ENCODE measurements at regions not wholly inside any gene's neighbourhood (a gene's known extent, or its start where the extent isn't known, plus 50 kb on each side); places are given as distances from the start of the nearest gene placed in this dataset.

- TF ChIP-seq CTCF (IDR thresholded peaks at IDR 0.05; ENCODE audit: insufficient read depth in 1 of 2, low read depth in 1 of 2, low read length in 1 of 2, severe bottlenecking in 1 of 2, unreplicated experiment in 1 of 2): no peak
- Histone ChIP-seq H3K4me3 (ENCODE audit: low read depth, low read length) (no peak overlapping the region), H3K27me3 (replicated peaks; ENCODE audit: control insufficient read depth, insufficient read depth, low read length) (no peaks in the 10 kb centered on the region), H3K4me1 (no peaks in the 10 kb centered on the region), H3K9me3 (no peaks in the 10 kb centered on the region), H3K36me3 (ENCODE audit: control insufficient read depth, insufficient read depth, low read length) (no peaks in the 10 kb centered on the region)
- Mint-ChIP-seq H3K9me3 (ENCODE audit: unreplicated experiment) (no peaks in the 10 kb centered on the region), H3K4me1 (ENCODE audit: low read depth, unreplicated experiment) (no peaks in the 10 kb centered on the region), H3K4me3 (ENCODE audit: unreplicated experiment) (no peak overlapping the region), H3K27ac (ENCODE audit: unreplicated experiment) (no peak overlapping the region), H3K27me3 (ENCODE audit: insufficient read depth, unreplicated experiment) (no peaks in the 10 kb centered on the region), H3K36me3 (ENCODE audit: insufficient read depth, unreplicated experiment) (no peaks in the 10 kb centered on the region)
- intact Hi-C loops (cut with micrococcal nuclease; ENCODE audit: unreplicated experiment): no loop called here
- no peak for DNase-seq
- BruUV-seq (replicated peaks): no TSS peak
- POLR2A ChIA-PET: no interaction called here
- CTCF ChIA-PET: no interaction called here
Measured at GRCh38 chrX:110941906-110942305, 146.3 kb upstream of the CHRDL1 start.

GRCh38 chrX:110938977-110939732, 143.5 kb upstream of the CHRDL1 start:
- Histone ChIP-seq H3K27me3 (replicated peaks; ENCODE audit: control insufficient read depth, insufficient read depth, low read length) (no peaks in the 10 kb centered on the region), H3K9me3 (no peaks in the 10 kb centered on the region), H3K4me1 (no peaks in the 10 kb centered on the region), H3K36me3 (ENCODE audit: control insufficient read depth, insufficient read depth, low read length) (no peaks in the 10 kb centered on the region), H3K4me3 (ENCODE audit: low read depth, low read length) (no peak overlapping the region)
- Mint-ChIP-seq H3K9me3 (ENCODE audit: unreplicated experiment) (no peaks in the 10 kb centered on the region), H3K4me3 (ENCODE audit: unreplicated experiment) (no peak overlapping the region), H3K27ac (ENCODE audit: unreplicated experiment) (no peak overlapping the region), H3K36me3 (ENCODE audit: insufficient read depth, unreplicated experiment) (no peaks in the 10 kb centered on the region), H3K27me3 (ENCODE audit: insufficient read depth, unreplicated experiment) (no peaks in the 10 kb centered on the region), H3K4me1 (ENCODE audit: low read depth, unreplicated experiment) (no peaks in the 10 kb centered on the region)
- ChIA-PET CTCF (no interaction called here), POLR2A (no interaction called here)
- TF ChIP-seq CTCF (IDR thresholded peaks at IDR 0.05; ENCODE audit: insufficient read depth in 1 of 2, low read depth in 1 of 2, low read length in 1 of 2, severe bottlenecking in 1 of 2, unreplicated experiment in 1 of 2): no peak
- no peak for DNase-seq
- no TSS peak for BruUV-seq (replicated peaks)
- intact Hi-C loops (cut with micrococcal nuclease; ENCODE audit: unreplicated experiment): no loop called here

- Mint-ChIP-seq H3K9me3 (ENCODE audit: unreplicated experiment) (peaks cover 7% of the 10 kb centered on the region), H3K4me3 (ENCODE audit: unreplicated experiment) (no peak overlapping the region), H3K36me3 (ENCODE audit: insufficient read depth, unreplicated experiment) (no peaks in the 10 kb centered on the region), H3K27me3 (ENCODE audit: insufficient read depth, unreplicated experiment) (peaks cover 6% of the 10 kb centered on the region), H3K27ac (ENCODE audit: unreplicated experiment) (no peak overlapping the region), H3K4me1 (ENCODE audit: low read depth, unreplicated experiment) (no peaks in the 10 kb centered on the region)
- ChIA-PET POLR2A (no interaction called here), CTCF (no interaction called here)
- TF ChIP-seq CTCF (IDR thresholded peaks at IDR 0.05; ENCODE audit: insufficient read depth in 1 of 2, low read depth in 1 of 2, low read length in 1 of 2, severe bottlenecking in 1 of 2, unreplicated experiment in 1 of 2): no peak
- Histone ChIP-seq H3K9me3 (no peaks in the 10 kb centered on the region), H3K27me3 (replicated peaks; ENCODE audit: control insufficient read depth, insufficient read depth, low read length) (no peaks in the 10 kb centered on the region), H3K36me3 (ENCODE audit: control insufficient read depth, insufficient read depth, low read length) (no peaks in the 10 kb centered on the region), H3K4me3 (ENCODE audit: low read depth, low read length) (no peak overlapping the region), H3K4me1 (no peaks in the 10 kb centered on the region)
- no TSS peak for BruUV-seq (replicated peaks)
- no peak for DNase-seq
- intact Hi-C loops (cut with micrococcal nuclease; ENCODE audit: unreplicated experiment): no loop called here
Measured at GRCh38 chrX:110924871-110925270, 129.3 kb upstream of the CHRDL1 start.

Measured in Caco-2 (cell line).